Body of pancreas (tissue), 4 donors: ENCODE measurements at regions not wholly inside any gene's neighbourhood (a gene's known extent, or its start where the extent isn't known, plus 50 kb on each side); places are given as distances from the start of the nearest gene placed in this dataset.
"Not testable (repeated sequence)": the region's sequence is repeated elsewhere in the genome, so short reads cannot be mapped to it uniquely, and the experiment has no call there.

Experiments
- ATAC-seq: fragments of 150-250 bp; one replicate; pipeline ENCODE4 v1.9.1; 2016
- DNase-seq, 4 donors: peaks; one replicate each; pipeline ENCODE4 v3.0.0-alpha.2; 2019
- H3K27ac ChIP-seq, 4 donors: fragments of 200-600 bp; sonication (generic); 1 replicate in 3 of 4; 2 replicates in 1 of 4; pipeline versions ENCODE4 v1.5.1 to v1.6.1; 2016 to 2019; ENCODE audit warnings: mild to moderate bottlenecking in 1 of 4, mixed read lengths in 1 of 4, moderate library complexity in 1 of 4
- H3K27me3 ChIP-seq, 2 donors: fragments of 200-600 bp; sonication (generic); one replicate each; pipeline ENCODE4 v1.6.0; 2016; ENCODE audit warnings: mild to moderate bottlenecking in 1 of 2
- H3K36me3 ChIP-seq, 2 donors: fragments of 200-600 bp; sonication (generic); replicated peaks in 1 of 2; 2 replicates each; pipeline ENCODE4 v1.5.1; 2016; ENCODE audit warnings: low read depth in 2 of 2; ENCODE audit not compliant: insufficient read depth in 1 of 2
- H3K4me1 ChIP-seq: fragments of 200-600 bp; sonication (generic); one replicate; pipeline ENCODE4 v1.6.0; 2016
- H3K4me3 ChIP-seq, 2 donors: fragments of 200-600 bp; sonication (generic); 1 replicate in 1 of 2; 2 replicates in 1 of 2; pipeline ENCODE4 v1.5.1; 2016 to 2019
- H3K9me3 ChIP-seq, 3 donors: fragments of 200-600 bp; sonication (generic); 1 replicate in 2 of 3; 2 replicates in 1 of 3; pipeline ENCODE4 v1.5.1; 2016
- CTCF ChIP-seq, 7 experiments: fragments of 450-650 bp in 4 of 7; fragments of 200-600 bp in 3 of 7; sonication (generic) in 3 of 7; IDR thresholded peaks; one replicate each; pipeline ENCODE4 v1.5.1; 2016 to 2019; ENCODE audit warnings: antibody characterized with exemption in 7 of 7
- POLR2A ChIP-seq, 3 donors: fragments of 450-650 bp; IDR thresholded peaks; one replicate each; pipeline ENCODE4 v1.6.1; 2016; ENCODE audit warnings: antibody characterized with exemption in 3 of 3, mild to moderate bottlenecking in 2 of 3
- WGBS, 2 donors: methylation state at CpG; one replicate each; pipeline ENCODE4 v1.1.5; 2017; 5-methylcytosine and 5-hydroxymethylcytosine counted together
- intact Hi-C: fragments of 100-400 bp; cut with DNase I; formaldehyde crosslinking; loops from one replicate; pipeline ENCODE4 v1.15.1; 2023

DNA sequence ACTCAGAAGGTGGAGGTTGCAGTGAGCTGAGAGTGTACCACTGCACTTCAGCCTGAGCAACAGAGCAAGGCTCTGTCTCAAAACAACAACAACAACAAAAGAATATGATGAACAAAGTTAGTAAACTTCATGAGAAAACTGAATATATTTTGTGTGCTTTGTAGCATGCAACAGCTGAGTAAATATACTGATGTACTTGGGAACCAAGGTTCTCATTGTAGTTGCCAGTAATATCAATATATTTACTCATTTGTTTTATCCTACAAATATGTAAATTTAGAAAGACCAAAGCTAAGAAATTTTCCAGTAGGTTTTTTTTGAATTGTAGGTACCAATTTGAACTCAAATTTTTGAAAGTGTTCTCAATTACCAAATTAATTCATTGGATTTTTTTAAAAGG is 127.2 kb downstream of the IPO8 start:
- Histone ChIP-seq H3K9me3 (no peaks in the 10 kb centered on the region), H3K4me3 (no peak overlapping the region)
- ATAC-seq = peak; percentile 38

GRCh38 chr12:30567082-30567481 is 128.6 kb downstream of the IPO8 start:
- peak overlapping the region in 2 of 4 donors; percentile 8 to 27 for H3K27ac ChIP-seq
- no peaks in the 10 kb centered on the region for H3K9me3 ChIP-seq
- intact Hi-C loops = no loop called here
- TF ChIP-seq CTCF (IDR thresholded peaks at IDR 0.05) (no peak), POLR2A (IDR thresholded peaks at IDR 0.05) (no peak)
- H3K4me1 ChIP-seq = peaks cover 39% of the 10 kb centered on the region
- H3K36me3 ChIP-seq = no peaks in the 10 kb centered on the region
- ATAC-seq = no peak
- DNase-seq = no peak
- WGBS, 2 donors = 27 to 35% methylated on average over 1 of the region's 1 CpG
- no peaks in the 10 kb centered on the region for H3K27me3 ChIP-seq
- no peak overlapping the region for H3K4me3 ChIP-seq

More for the DNA sequence above, 127.2 kb downstream of the IPO8 start:
- Histone ChIP-seq H3K36me3 (no peaks in the 10 kb centered on the region), H3K27me3 (no peaks in the 10 kb centered on the region), H3K4me1 (peaks cover 39% of the 10 kb centered on the region), H3K27ac (peak overlapping the region in 2 of 4 donors; percentile 27 to 37)
- intact Hi-C loops = no loop called here
- no peak for DNase-seq
- no peak for TF ChIP-seq CTCF (IDR thresholded peaks at IDR 0.05)
- TF ChIP-seq POLR2A (IDR thresholded peaks at IDR 0.05) = no peak

GRCh38 chr12:30564394-30564793 is 131.3 kb downstream of the IPO8 start:
- ATAC-seq = no peak
- TF ChIP-seq CTCF (IDR thresholded peaks at IDR 0.05) (no peak), POLR2A (IDR thresholded peaks at IDR 0.05) (no peak)

GRCh38 chr12:30548203-30548602 is 147.5 kb downstream of the IPO8 start:
- 17 to 23% methylated on average over 1 of the region's 1 CpG for WGBS, 2 donors
- no peak overlapping the region for H3K4me3 ChIP-seq
- ATAC-seq = no peak
- H3K4me1 ChIP-seq = peaks cover 6% of the 10 kb centered on the region
- H3K9me3 ChIP-seq = no peaks in the 10 kb centered on the region
- TF ChIP-seq CTCF (IDR thresholded peaks at IDR 0.05) (no peak), POLR2A (IDR thresholded peaks at IDR 0.05) (no peak)
- H3K27me3 ChIP-seq = no peaks in the 10 kb centered on the region
- DNase-seq = no peak
- intact Hi-C loops = no loop called here
- no peaks in the 10 kb centered on the region for H3K36me3 ChIP-seq
- H3K27ac ChIP-seq = no peak overlapping the region

More at GRCh38 chr12:30564394-30564793, 131.3 kb downstream of the IPO8 start:
- intact Hi-C loops = no loop called here
- H3K27me3 ChIP-seq = no peaks in the 10 kb centered on the region
- H3K27ac ChIP-seq = no peak overlapping the region
- H3K36me3 ChIP-seq = no peaks in the 10 kb centered on the region
- DNase-seq = no peak
- no peaks in the 10 kb centered on the region for H3K9me3 ChIP-seq
- 73 to 74% methylated on average over 2 of the region's 2 CpGs for WGBS, 2 donors
- no peak overlapping the region for H3K4me3 ChIP-seq
- peaks cover 20% of the 10 kb centered on the region for H3K4me1 ChIP-seq

DNA sequence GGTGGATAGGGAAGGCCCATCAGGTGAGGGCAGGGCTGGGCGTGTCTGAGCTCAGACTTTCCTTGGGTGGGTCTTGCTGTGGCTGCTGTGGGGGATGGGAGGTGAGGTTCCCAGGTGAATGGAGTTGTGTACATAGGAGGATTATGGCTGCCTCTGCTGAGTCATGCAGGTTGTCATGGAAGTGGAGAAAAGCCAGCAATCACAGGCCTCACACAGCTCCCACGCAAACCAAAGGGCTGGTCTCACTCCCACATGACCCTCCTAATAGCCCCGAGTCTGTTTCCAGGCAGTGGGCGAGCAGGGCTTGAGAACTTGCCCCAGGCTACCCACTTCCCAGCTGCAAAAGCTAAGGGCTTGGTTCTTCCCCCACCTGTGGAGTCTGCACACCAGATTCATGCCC is 149.5 kb downstream of the IPO8 start:
- H3K27me3 ChIP-seq = no peaks in the 10 kb centered on the region
- H3K36me3 ChIP-seq = no peaks in the 10 kb centered on the region
- H3K4me1 ChIP-seq = peaks cover 6% of the 10 kb centered on the region
- DNase-seq (no peak), ATAC-seq (no peak)
- intact Hi-C loops = no loop called here
- WGBS, 2 donors = 88 to 100% methylated on average over 1 to 4 of the region's 4 CpGs
- no peaks in the 10 kb centered on the region for H3K9me3 ChIP-seq
- H3K27ac ChIP-seq = no peak overlapping the region
- H3K4me3 ChIP-seq = no peak overlapping the region
- no peak for TF ChIP-seq POLR2A (IDR thresholded peaks at IDR 0.05)
- no peak for TF ChIP-seq CTCF (IDR thresholded peaks at IDR 0.05)

DNA sequence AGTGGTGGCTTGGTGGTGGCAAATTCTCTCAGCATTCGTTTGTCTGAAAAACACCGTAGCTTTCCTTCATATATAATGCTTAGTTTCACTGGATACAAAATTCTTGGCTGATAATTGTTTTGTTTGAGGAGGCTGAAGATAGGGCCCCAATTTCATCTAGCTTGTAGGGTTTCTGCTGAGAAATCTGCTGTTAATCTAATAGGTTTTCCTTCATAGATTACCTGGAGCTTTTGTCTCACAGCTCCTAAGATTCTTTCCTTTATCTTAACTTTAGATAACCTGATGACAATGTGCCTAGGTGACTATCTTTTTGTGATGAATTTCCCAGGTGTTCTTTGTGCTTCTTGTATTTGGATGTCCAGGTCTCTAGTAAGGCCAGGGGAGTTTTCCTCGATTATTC is 151.0 kb downstream of the IPO8 start:
- H3K4me3 ChIP-seq, ATAC-seq, H3K4me1 ChIP-seq, H3K27me3 ChIP-seq, DNase-seq, intact Hi-C loops, H3K9me3 ChIP-seq, H3K36me3 ChIP-seq, H3K27ac ChIP-seq: not testable (repeated sequence)
- WGBS, 2 donors = 88 to 91% methylated on average over 3 of the region's 3 CpGs
